ENCODE measurements at regions not wholly inside any gene's neighbourhood (a gene's known extent, or its start where the extent isn't known, plus 50 kb on each side); places are given as distances from the start of the nearest gene placed in this dataset.

- H3F3A ChIP-seq (ENCODE audit: insufficient read depth) = no peaks in the 10 kb centered on the region
- H2AFZ ChIP-seq = no peak overlapping the region
- H3K27ac ChIP-seq = no peak overlapping the region
- no peaks in the 10 kb centered on the region for H3K79me2 ChIP-seq (ENCODE audit: insufficient read depth)
- H3K9me3 ChIP-seq (ENCODE audit: low read depth) = no peaks in the 10 kb centered on the region
- no peaks in the 10 kb centered on the region for H3K36me3 ChIP-seq (ENCODE audit: low read depth)
- H3K27me3 ChIP-seq (replicated peaks; ENCODE audit: insufficient read depth) = no peaks in the 10 kb centered on the region
- no peak for DNase-seq
- H3K9me2 ChIP-seq (ENCODE audit: insufficient read depth) = no peaks in the 10 kb centered on the region
- no peak overlapping the region for H3K4me3 ChIP-seq
- H3K4me1 ChIP-seq (ENCODE audit: insufficient read depth) = no peaks in the 10 kb centered on the region
- H3K9ac ChIP-seq = no peak overlapping the region
- no peak for TF ChIP-seq EZH2 (IDR thresholded peaks at IDR 0.05; ENCODE audit: insufficient read depth, poor library complexity, severe bottlenecking)
- TF ChIP-seq EZH2phosphoT487 (IDR thresholded peaks at IDR 0.05; ENCODE audit: insufficient read depth, low read depth) = no peak
- in situ Hi-C loops (cut with MboI) = no loop called here
- no peaks in the 10 kb centered on the region for H4K20me1 ChIP-seq (ENCODE audit: insufficient read depth)
- no peak overlapping the region for H3K4me2 ChIP-seq (ENCODE audit: unreplicated experiment)
These were observed 69.0 kb upstream of the SPANXN1 start for GRCh38 chrX:145178268-145178667.

- Histone ChIP-seq H3K9me3 (ENCODE audit: low read depth) (no peaks in the 10 kb centered on the region), H4K20me1 (ENCODE audit: insufficient read depth) (no peaks in the 10 kb centered on the region), H3F3A (ENCODE audit: insufficient read depth) (no peaks in the 10 kb centered on the region), H3K4me1 (ENCODE audit: insufficient read depth) (no peaks in the 10 kb centered on the region), H3K9ac (no peak overlapping the region), H3K4me2 (ENCODE audit: unreplicated experiment) (no peak overlapping the region), H3K4me3 (no peak overlapping the region), H3K27me3 (replicated peaks; ENCODE audit: insufficient read depth) (no peaks in the 10 kb centered on the region), H3K79me2 (ENCODE audit: insufficient read depth) (no peaks in the 10 kb centered on the region), H2AFZ (no peak overlapping the region), H3K9me2 (ENCODE audit: insufficient read depth) (no peaks in the 10 kb centered on the region), H3K36me3 (ENCODE audit: low read depth) (no peaks in the 10 kb centered on the region), H3K27ac (no peak overlapping the region)
- in situ Hi-C loops (cut with MboI) = no loop called here
- no peak for TF ChIP-seq EZH2phosphoT487 (IDR thresholded peaks at IDR 0.05; ENCODE audit: insufficient read depth, low read depth)
- TF ChIP-seq EZH2 (IDR thresholded peaks at IDR 0.05; ENCODE audit: insufficient read depth, poor library complexity, severe bottlenecking) = no peak
- peak; percentile 13 for DNase-seq
- 59 to 62% methylated on average over 3 of the region's 3 CpGs for WGBS, 2 experiments (ENCODE audit: low coverage in 1 of 2, low lambda C conversion rate in 2 of 2, missing lambda C conversion rate in 2 of 2)
These were observed 56.4 kb upstream of the SPANXN1 start for GRCh38 chrX:145190801-145191389.

Data from GM23248 (cell line).